HepG2 (cell line): ENCODE measurements at regions not wholly inside any gene's neighbourhood (a gene's known extent, or its start where the extent isn't known, plus 50 kb on each side); places are given as distances from the start of the nearest gene placed in this dataset.

Experiments used
- ATAC-seq: fragments of 200-7000 bp; cut with Tn5 transposase; 3 replicates; pipeline ENCODE4 v1.9.1; 2020; ENCODE audit warnings: mild to moderate bottlenecking, moderate library complexity
- BruUV-seq: library from RNA; stranded (reverse); fragments of 400-500 nt; replicated peaks from 2 replicates; lab custom pipeline; 2021; lab: Mats Ljungman, UMichigan
- CTCF ChIA-PET: fragments of 300-600 bp; formaldehyde crosslinking; extraction: SDS; loops from one replicate; lab custom pipeline; 2021; ENCODE audit warnings: low total read pairs, inconsistent platforms, low intra/inter-chr PET ratio; lab: Yijun Ruan, JAX
- POLR2A ChIA-PET: fragments of 350-600 bp; sonication (Branson Sonifier 250); formaldehyde crosslinking; loops from one replicate; lab custom pipeline; 2020; ENCODE audit warnings: antibody characterized with exemption, inconsistent platforms; lab: Yijun Ruan, JAX
- DNase-seq: peaks from one replicate; pipeline ENCODE4 v3.0.0-alpha.2; 2015; ENCODE audit warnings: low spot score
- FAIRE-seq: peaks from 3 replicates; lab custom pipeline; 2011; peaks lifted over from hg19 to GRCh38; lab: Jason Lieb, UNC
- H2AFZ ChIP-seq: one replicate; pipeline ENCODE4 v1.6.1; 2011; ENCODE audit warnings: low read length, inconsistent platforms
- H3K27ac ChIP-seq: fragments of 300-600 bp; 3 replicates; pipeline ENCODE4 v1.8.0; 2011; ENCODE audit warnings: mixed run types, mild to moderate bottlenecking, mixed read lengths, low read length, inconsistent platforms; ENCODE audit not compliant: insufficient read depth; ENCODE audit errors: extremely low read length
- H3K27me3 ChIP-seq, 2 experiments: fragments of 200-600 bp in 1 of 2; 2 replicates in 1 of 2; 3 replicates in 1 of 2; pipeline versions ENCODE4 v1.6.0 to v1.8.0; 2011; ENCODE audit warnings: low read length in 2 of 2, mild to moderate bottlenecking in 2 of 2, moderate library complexity in 2 of 2, inconsistent platforms in 1 of 2; ENCODE audit not compliant: insufficient read depth in 2 of 2, control insufficient read depth in 1 of 2
- H3K36me3 ChIP-seq, 2 experiments: fragments of 200-600 bp in 1 of 2; replicated peaks in 1 of 2; 2 replicates in 1 of 2; 3 replicates in 1 of 2; pipeline versions ENCODE4 v1.5.1 to v1.8.0; 2011; ENCODE audit warnings: low read length in 2 of 2, inconsistent platforms in 1 of 2; ENCODE audit not compliant: insufficient read depth in 2 of 2, control insufficient read depth in 1 of 2
- H3K4me1 ChIP-seq: 2 replicates; pipeline ENCODE4 v1.5.1; 2012; ENCODE audit warnings: low read length, inconsistent platforms; ENCODE audit not compliant: insufficient read depth
- H3K4me2 ChIP-seq: 2 replicates; pipeline ENCODE4 v1.6.0; 2011; ENCODE audit warnings: low read depth, low read length, inconsistent platforms
- H3K4me3 ChIP-seq, 3 experiments: fragments of 200-600 bp in 1 of 3; sonication (generic), shearing (Covaris generic) in 1 of 3; replicated peaks in 1 of 3; 2 replicates each; pipeline ENCODE4 v1.5.1; 2011 to 2016; ENCODE audit warnings: low read length in 3 of 3, inconsistent platforms in 2 of 3, low read depth in 2 of 3, mild to moderate bottlenecking in 2 of 3, control low read depth in 1 of 3, mixed read lengths in 1 of 3; ENCODE audit not compliant: insufficient read depth in 1 of 3
- H3K79me2 ChIP-seq: one replicate; pipeline ENCODE4 v1.6.1; 2011; ENCODE audit warnings: low read length, inconsistent platforms; ENCODE audit not compliant: insufficient read depth
- H3K9ac ChIP-seq: 2 replicates; pipeline ENCODE4 v1.6.0; 2011; ENCODE audit warnings: mild to moderate bottlenecking, low read depth, low read length, inconsistent platforms; ENCODE audit not compliant: insufficient read depth
- H3K9me3 ChIP-seq: 2 replicates; pipeline ENCODE4 v1.5.1; 2012; ENCODE audit warnings: mild to moderate bottlenecking, low read length
- H4K20me1 ChIP-seq: 2 replicates; pipeline ENCODE4 v1.6.0; 2011; ENCODE audit warnings: inconsistent platforms, mild to moderate bottlenecking, low read length, moderate library complexity; ENCODE audit not compliant: insufficient read depth
- BCLAF1 ChIP-seq: fragments of 450-650 bp; IDR thresholded peaks from 2 replicates; pipeline ENCODE4 v1.6.1; 2017; ENCODE audit warnings: mild to moderate bottlenecking
- BRD4 ChIP-seq: sonication (generic); formaldehyde crosslinking; IDR thresholded peaks from 2 replicates; pipeline ENCODE4 v1.4.0; 2020; ENCODE audit warnings: missing genetic modification reagents
- ELK4 ChIP-seq: sonication (generic); formaldehyde crosslinking; IDR thresholded peaks from 2 replicates; pipeline ENCODE4 v1.9.0; 2021; ENCODE audit warnings: missing genetic modification reagents, borderline replicate concordance
- FOSL1 ChIP-seq: sonication (generic); formaldehyde crosslinking; IDR thresholded peaks from 2 replicates; pipeline ENCODE4 v1.9.0; 2021; ENCODE audit warnings: missing genetic modification reagents, borderline replicate concordance
- HNF4A ChIP-seq: sonication (generic); formaldehyde crosslinking; IDR thresholded peaks from 2 replicates; pipeline ENCODE4 v1.4.0; 2020; ENCODE audit warnings: missing genetic modification reagents
- ISL2 ChIP-seq: sonication (generic); formaldehyde crosslinking; IDR thresholded peaks from 2 replicates; pipeline ENCODE4 v1.5.0; 2020; ENCODE audit warnings: missing genetic modification reagents
- JUN ChIP-seq: sonication (generic); formaldehyde crosslinking; IDR thresholded peaks from 2 replicates; pipeline ENCODE4 v1.4.0; 2020; ENCODE audit warnings: mild to moderate bottlenecking, missing genetic modification reagents
- RFX1 ChIP-seq: fragments of 450-650 bp; IDR thresholded peaks from 2 replicates; pipeline ENCODE4 v1.6.1; 2017
- RXRB ChIP-seq: IDR thresholded peaks from 2 replicates; pipeline ENCODE4 v1.6.1; 2016; ENCODE audit warnings: borderline replicate concordance, missing genetic modification reagents, missing compliant biosample characterization
- ZBTB38 ChIP-seq: sonication (generic); formaldehyde crosslinking; IDR thresholded peaks from 2 replicates; pipeline ENCODE4 v1.5.1; 2020; ENCODE audit warnings: mild to moderate bottlenecking, missing genetic modification reagents
- ZFP62 ChIP-seq: sonication (generic); formaldehyde crosslinking; IDR thresholded peaks from 2 replicates; pipeline ENCODE4 v1.4.0; 2020; ENCODE audit warnings: missing genetic modification reagents
- ZMYM3 ChIP-seq: sonication (generic); formaldehyde crosslinking; IDR thresholded peaks from 2 replicates; pipeline ENCODE4 v1.5.1; 2020; ENCODE audit warnings: mild to moderate bottlenecking, missing genetic modification reagents
- ZNF280D ChIP-seq: sonication (generic); formaldehyde crosslinking; IDR thresholded peaks from 2 replicates; pipeline ENCODE4 v1.5.1; 2020; ENCODE audit warnings: mild to moderate bottlenecking, missing genetic modification reagents
- ZNF460 ChIP-seq: sonication (generic); formaldehyde crosslinking; IDR thresholded peaks from 2 replicates; pipeline ENCODE4 v1.5.1; 2020; ENCODE audit warnings: missing genetic modification reagents, mild to moderate bottlenecking, borderline replicate concordance
- ZNF567 ChIP-seq: sonication (generic); formaldehyde crosslinking; IDR thresholded peaks from 2 replicates; pipeline ENCODE4 v1.8.1; 2023; ENCODE audit warnings: mild to moderate bottlenecking, missing genetic modification reagents, borderline replicate concordance
- ZNF572 ChIP-seq: sonication (generic); formaldehyde crosslinking; IDR thresholded peaks from 2 replicates; pipeline ENCODE4 v1.5.1; 2020; ENCODE audit warnings: mild to moderate bottlenecking, missing genetic modification reagents
- WGBS: methylation state at CpG from one replicate; pipeline ENCODE4 v1.1.6; 2017; ENCODE audit warnings: low lambda C conversion rate; 5-methylcytosine and 5-hydroxymethylcytosine counted together
- in situ Hi-C: cut with HindIII; loops from 2 replicates; pipeline ENCODE4 v1.10.0; 2017; ENCODE audit warnings: low pct_unique_long_range_greater_than_20kb; ENCODE audit not compliant: extremely low pct_ligation_motif_present
- intact Hi-C: fragments of 100-400 bp; cut with micrococcal nuclease; formaldehyde crosslinking; loops from one replicate; pipeline ENCODE4 v1.10.0; 2022; ENCODE audit not compliant: unreplicated experiment

GRCh38 chr16:14366447-14366846 is 263.6 kb downstream of the PARN start (continued):
- TF ChIP-seq ZNF280D (CRISPR knock-in tag) (0 out of 2 replicates have a peak, but pooled peaks have one; percentile 18), ZMYM3 (CRISPR knock-in tag) (peak; percentile 24; the same call in 1 of the 2 replicates), ELK4 (CRISPR knock-in tag) (no peak), ZNF460 (CRISPR knock-in tag) (peak; percentile 51; the same call in 1 of the 2 replicates), ZFP62 (CRISPR knock-in tag) (no peak), ZNF572 (CRISPR knock-in tag) (no peak), ISL2 (CRISPR knock-in tag) (no peak), ZNF567 (no peak)

DNA sequence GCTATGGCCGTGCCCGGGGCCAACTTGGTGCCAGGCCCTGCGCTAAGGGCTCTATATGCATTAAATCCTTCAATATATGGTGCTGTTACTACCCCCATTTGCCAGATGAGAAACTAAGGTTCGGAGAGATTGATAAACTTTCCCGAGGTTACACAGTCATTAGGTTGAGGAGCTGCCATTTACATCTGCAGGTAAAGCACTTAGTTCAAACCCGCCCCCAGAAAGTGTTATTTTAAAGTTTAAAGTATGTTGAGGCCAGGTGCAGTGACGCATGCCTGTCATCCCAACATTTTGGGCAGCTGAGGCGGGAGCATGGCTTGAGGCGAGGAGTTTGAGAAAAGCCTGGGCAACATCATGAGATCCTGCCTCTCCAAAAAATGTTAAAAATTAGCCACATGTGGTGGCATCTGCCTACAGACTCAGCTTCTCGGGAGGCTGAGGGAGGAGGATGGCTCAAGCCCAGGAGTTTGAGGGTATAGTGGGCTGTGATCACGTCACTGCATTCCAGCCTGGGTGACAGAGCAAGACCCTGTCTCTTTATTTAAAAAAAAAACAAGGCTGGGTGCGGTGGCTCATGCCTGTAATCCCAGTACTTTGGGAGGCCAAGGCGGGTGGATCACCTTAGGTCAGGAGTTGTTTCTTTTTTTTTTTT is 264.7 kb downstream of the PARN start:
- H3K9ac ChIP-seq: no peak overlapping the region
- no peaks in the 10 kb centered on the region for H3K9me3 ChIP-seq
- 95% methylated on average over 13 of the region's 13 CpGs for WGBS
- H3K4me3 ChIP-seq: peak overlapping the region in 1 of 3 experiments; percentile 61; a peak in 1 of 6 replicates
- peak overlapping the region; percentile 80 for H3K4me2 ChIP-seq
- H2AFZ ChIP-seq: no peak overlapping the region
- H3K79me2 ChIP-seq: no peaks in the 10 kb centered on the region
- in situ Hi-C loops (no loop called here), intact Hi-C loops (loop anchor here (2.0 kb wide), 3 partner anchors 19 to 163 kb away; no protein-coding TSS in a partner anchor)
- ATAC-seq: no peak
- ChIA-PET POLR2A (interaction anchor here (1.9 kb wide), 1 partner anchor 40 kb away, joined by 4 read pairs; no protein-coding TSS in a partner anchor), CTCF (no interaction called here)
- no peaks in the 10 kb centered on the region for H4K20me1 ChIP-seq
- peak overlapping the region; percentile 59 for H3K27ac ChIP-seq
- no peaks in the 10 kb centered on the region for H3K36me3 ChIP-seq
- DNase-seq: no peak
- peaks cover 54% of the 10 kb centered on the region for H3K4me1 ChIP-seq
- no peaks in the 10 kb centered on the region for H3K27me3 ChIP-seq
- FAIRE-seq: no peak
- no TSS peak for BruUV-seq
- TF ChIP-seq RFX1: no peak
- no peak for TF ChIP-seq FOSL1 (CRISPR knock-in tag)
- TF ChIP-seq ZBTB38: no peak
- no peak for TF ChIP-seq BRD4 (CRISPR knock-in tag)
- no peak for TF ChIP-seq RXRB (CRISPR knock-in tag)
- no peak for TF ChIP-seq HNF4A (CRISPR knock-in tag)
- TF ChIP-seq BCLAF1: no peak
- TF ChIP-seq JUN (CRISPR knock-in tag): no peak
